Trophoblast cell (in vitro differentiated cells and primary cell): ENCODE measurements at regions not wholly inside any gene's neighbourhood (a gene's known extent, or its start where the extent isn't known, plus 50 kb on each side); places are given as distances from the start of the nearest gene placed in this dataset.

Source experiments
- DNase-seq, 2 donors: peaks; one replicate each; pipeline ENCODE4 v3.0.0-alpha.2; 2016
- H2AFZ ChIP-seq: 2 replicates; pipeline ENCODE4 v1.6.1; 2013; ENCODE audit warnings: low read length, moderate library complexity, mild to moderate bottlenecking; ENCODE audit not compliant: insufficient read depth, poor library complexity
- H2AK5ac ChIP-seq: 2 replicates; pipeline ENCODE4 v1.6.1; 2013; ENCODE audit warnings: mild to moderate bottlenecking, low read length
- H2BK120ac ChIP-seq: 2 replicates; pipeline ENCODE4 v1.6.1; 2013; ENCODE audit warnings: low read length, mild to moderate bottlenecking, moderate library complexity; ENCODE audit not compliant: insufficient read depth, poor library complexity
- H2BK12ac ChIP-seq: 2 replicates; pipeline ENCODE4 v1.6.1; 2013; ENCODE audit warnings: mild to moderate bottlenecking, low read length, moderate library complexity
- H2BK5ac ChIP-seq: 2 replicates; pipeline ENCODE4 v1.6.1; 2013; ENCODE audit warnings: low read length, low read depth, moderate library complexity, mild to moderate bottlenecking; ENCODE audit not compliant: poor library complexity
- H3K14ac ChIP-seq: 2 replicates; pipeline ENCODE4 v1.6.1; 2013; ENCODE audit warnings: mild to moderate bottlenecking, low read length
- H3K18ac ChIP-seq: 2 replicates; pipeline ENCODE4 v1.6.1; 2013; ENCODE audit warnings: mild to moderate bottlenecking, low read length
- H3K23ac ChIP-seq: 2 replicates; pipeline ENCODE4 v1.6.1; 2013; ENCODE audit warnings: low read length
- H3K27ac ChIP-seq: 2 replicates; pipeline ENCODE4 v1.5.1; 2013; ENCODE audit warnings: low read depth, mild to moderate bottlenecking, inconsistent platforms, low read length, moderate library complexity
- H3K27me3 ChIP-seq: 2 replicates; pipeline ENCODE4 v1.6.1; 2013; ENCODE audit warnings: inconsistent platforms, mild to moderate bottlenecking, low read length, moderate library complexity; ENCODE audit not compliant: insufficient read depth
- H3K36me3 ChIP-seq, 2 experiments: 1 replicate in 1 of 2; 2 replicates in 1 of 2; pipeline ENCODE4 v1.6.1; 2013; ENCODE audit warnings: low read length in 2 of 2, mild to moderate bottlenecking in 2 of 2, moderate library complexity in 1 of 2; ENCODE audit not compliant: insufficient read depth in 2 of 2, control insufficient read depth in 1 of 2
- H3K4ac ChIP-seq: 2 replicates; pipeline ENCODE4 v1.6.1; 2013; ENCODE audit warnings: low read depth, mild to moderate bottlenecking, low read length, moderate library complexity
- H3K4me1 ChIP-seq, 2 experiments: 1 replicate in 1 of 2; 2 replicates in 1 of 2; pipeline ENCODE4 v1.6.1; 2013; ENCODE audit warnings: low read length in 2 of 2, mild to moderate bottlenecking in 2 of 2, moderate library complexity in 1 of 2; ENCODE audit not compliant: insufficient read depth in 2 of 2, control insufficient read depth in 1 of 2
- H3K4me2 ChIP-seq: 2 replicates; pipeline ENCODE4 v1.6.1; 2013; ENCODE audit warnings: inconsistent platforms, mild to moderate bottlenecking, low read length, moderate library complexity
- H3K4me3 ChIP-seq: 2 replicates; pipeline ENCODE4 v1.5.1; 2013; ENCODE audit warnings: mild to moderate bottlenecking, low read depth, low read length, inconsistent platforms
- H3K79me1 ChIP-seq: one replicate; pipeline ENCODE4 v1.6.1; 2013; ENCODE audit warnings: low read length
- H3K79me2 ChIP-seq: 2 replicates; pipeline ENCODE4 v1.6.1; 2013; ENCODE audit warnings: low read length, mild to moderate bottlenecking; ENCODE audit not compliant: control insufficient read depth, insufficient read depth, poor library complexity
- H3K9ac ChIP-seq: 2 replicates; pipeline ENCODE4 v1.6.1; 2013; ENCODE audit warnings: mild to moderate bottlenecking, low read length
- H3K9me3 ChIP-seq: 2 replicates; pipeline ENCODE4 v1.6.1; 2013; ENCODE audit warnings: low read depth, mild to moderate bottlenecking, control low read depth, inconsistent platforms, low read length; ENCODE audit not compliant: insufficient read depth
- H4K12ac ChIP-seq: 2 replicates; pipeline ENCODE4 v1.6.1; 2013; ENCODE audit warnings: low read depth, mild to moderate bottlenecking, low read length, moderate library complexity
- H4K8ac ChIP-seq: 2 replicates; pipeline ENCODE4 v1.6.1; 2013; ENCODE audit warnings: low read depth, mild to moderate bottlenecking, low read length, moderate library complexity
- H4K91ac ChIP-seq: one replicate; pipeline ENCODE4 v1.6.1; 2013; ENCODE audit warnings: low read depth, mild to moderate bottlenecking, low read length, moderate library complexity
- WGBS: extraction: QIAGEN DNeasy Blood & Tissue Kit; methylation state at CpG from one replicate; pipeline ENCODE4 v1.1.7; 2013; ENCODE audit warnings: missing lambda C conversion rate; ENCODE audit not compliant: insufficient read length, insufficient coverage; ENCODE audit errors: extremely low coverage; 5-methylcytosine and 5-hydroxymethylcytosine counted together

DNA sequence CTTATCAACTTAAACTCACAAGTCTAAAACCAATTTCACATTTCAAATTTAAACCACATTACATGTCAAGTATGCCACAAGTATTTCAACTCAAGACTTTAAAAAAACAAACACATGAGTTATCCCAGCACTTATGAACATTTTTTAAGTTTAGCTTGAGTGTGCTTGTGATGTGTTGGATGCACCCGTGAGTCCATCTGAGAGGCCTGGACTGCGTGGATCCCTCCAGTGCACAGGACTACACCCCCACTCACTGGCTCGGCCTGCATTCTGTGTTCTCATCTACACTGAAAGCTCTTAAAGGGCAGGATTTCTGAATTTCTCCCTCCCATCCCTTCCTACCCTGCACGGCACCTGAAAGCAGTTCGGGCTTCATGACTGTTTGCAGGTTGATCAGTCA, 128.8 kb upstream of the CD93 start:
- H3K4me1 ChIP-seq, result peaks cover 2% of the 10 kb centered on the region in 2 experiments
- no CpG with 5 or more reads among the region's 5 CpGs for WGBS
- no peak overlapping the region for H3K23ac ChIP-seq
- H3K79me1 ChIP-seq, result no peaks in the 10 kb centered on the region
- no peak overlapping the region for H3K9ac ChIP-seq
- H4K91ac ChIP-seq, result no peak overlapping the region
- H3K27ac ChIP-seq, result no peak overlapping the region
- no peak overlapping the region for H4K8ac ChIP-seq
- H3K18ac ChIP-seq, result no peak overlapping the region
- H3K36me3 ChIP-seq, result no peaks in the 10 kb centered on the region
- H2BK5ac ChIP-seq, result no peak overlapping the region
- H3K9me3 ChIP-seq, result no peaks in the 10 kb centered on the region
- H3K4ac ChIP-seq, result no peak overlapping the region
- H2AFZ ChIP-seq, result no peak overlapping the region
- no peak overlapping the region for H2AK5ac ChIP-seq
- no peak overlapping the region for H2BK12ac ChIP-seq
- no peaks in the 10 kb centered on the region for H3K79me2 ChIP-seq
- DNase-seq, result no peak
- H2BK120ac ChIP-seq, result no peak overlapping the region
- H4K12ac ChIP-seq, result no peak overlapping the region
- no peak overlapping the region for H3K4me2 ChIP-seq
- no peak overlapping the region for H3K14ac ChIP-seq
- no peak overlapping the region for H3K4me3 ChIP-seq
- H3K27me3 ChIP-seq, result no peaks in the 10 kb centered on the region

DNA sequence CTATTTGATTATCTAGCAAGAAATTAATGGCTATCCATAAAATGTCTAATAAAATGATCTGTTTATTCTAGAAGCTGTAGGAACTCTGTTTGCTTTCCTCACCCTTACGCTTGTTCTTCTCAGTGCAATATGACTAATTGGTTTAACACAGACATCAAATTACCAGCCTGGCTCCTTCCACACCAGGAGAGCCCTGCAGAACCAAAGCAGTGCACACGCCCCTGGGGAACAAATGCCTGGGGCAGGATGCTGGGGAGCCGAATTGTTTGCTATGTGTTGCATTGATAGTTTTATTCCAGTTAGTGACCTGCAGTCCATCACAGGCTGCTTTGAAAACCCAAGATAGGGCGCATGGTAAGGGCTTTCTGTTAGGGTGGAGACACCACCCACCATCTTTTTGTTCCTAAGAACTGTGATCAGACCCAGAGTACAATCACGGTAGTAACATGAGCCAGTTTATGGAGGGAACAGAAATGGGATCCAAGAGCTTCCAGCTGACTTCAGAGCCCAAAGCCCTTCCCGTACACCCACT, 126.4 kb upstream of the CD93 start:
- Histone ChIP-seq H3K27ac (no peak overlapping the region), H3K4me3 (no peak overlapping the region), H3K14ac (no peak overlapping the region)

DNA sequence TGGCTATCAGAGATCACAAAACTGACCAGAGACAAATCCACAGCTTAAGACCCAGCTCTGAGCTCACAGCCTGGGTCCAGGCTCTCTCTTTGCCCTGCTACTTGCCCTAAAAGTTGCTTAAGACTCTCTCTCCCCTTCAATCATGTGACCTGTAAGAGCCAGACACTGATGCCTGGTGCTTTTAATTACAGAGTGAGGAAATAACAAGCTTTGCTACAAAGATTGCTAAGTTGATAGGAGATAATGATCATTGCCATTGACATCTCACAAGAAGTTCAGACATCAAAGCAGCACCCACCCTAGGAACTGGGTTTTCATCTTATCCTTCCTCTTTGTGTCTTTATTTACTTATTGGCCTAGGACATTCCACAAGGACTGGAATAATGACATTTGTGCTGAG, 125.9 kb upstream of the CD93 start:
- Histone ChIP-seq H3K9me3 (no peaks in the 10 kb centered on the region), H3K27ac (no peak overlapping the region), H2AFZ (no peak overlapping the region), H2BK12ac (no peak overlapping the region), H3K4me3 (no peak overlapping the region), H2BK5ac (no peak overlapping the region), H3K4me1 (peaks cover 2% of the 10 kb centered on the region in 2 experiments), H3K9ac (no peak overlapping the region), H3K23ac (no peak overlapping the region), H4K12ac (no peak overlapping the region), H3K79me1 (no peaks in the 10 kb centered on the region), H3K4me2 (no peak overlapping the region), H3K4ac (no peak overlapping the region), H3K79me2 (no peaks in the 10 kb centered on the region), H4K91ac (no peak overlapping the region), H3K14ac (no peak overlapping the region), H2BK120ac (no peak overlapping the region), H3K36me3 (no peaks in the 10 kb centered on the region), H4K8ac (no peak overlapping the region), H3K27me3 (no peaks in the 10 kb centered on the region), H3K18ac (no peak overlapping the region), H2AK5ac (no peak overlapping the region)
- DNase-seq, result no peak

More for the DNA sequence above, 126.4 kb upstream of the CD93 start:
- H4K8ac ChIP-seq, result no peak overlapping the region
- H3K36me3 ChIP-seq, result no peaks in the 10 kb centered on the region
- no peak overlapping the region for H3K23ac ChIP-seq
- H4K12ac ChIP-seq, result no peak overlapping the region
- no peak overlapping the region for H2BK120ac ChIP-seq
- H3K79me2 ChIP-seq, result no peaks in the 10 kb centered on the region
- no peak overlapping the region for H3K4ac ChIP-seq
- H2AFZ ChIP-seq, result no peak overlapping the region
- WGBS, result no CpG with 5 or more reads among the region's 6 CpGs
- H3K9ac ChIP-seq, result no peak overlapping the region
- no peaks in the 10 kb centered on the region for H3K27me3 ChIP-seq
- no peak overlapping the region for H2AK5ac ChIP-seq
- no peaks in the 10 kb centered on the region for H3K79me1 ChIP-seq
- peaks cover 2% of the 10 kb centered on the region in 2 experiments for H3K4me1 ChIP-seq
- no peak overlapping the region for H2BK12ac ChIP-seq
- H2BK5ac ChIP-seq, result no peak overlapping the region
- no peak overlapping the region for H3K18ac ChIP-seq
- no peak for DNase-seq
- no peak overlapping the region for H4K91ac ChIP-seq
- H3K4me2 ChIP-seq, result no peak overlapping the region
- H3K9me3 ChIP-seq, result no peaks in the 10 kb centered on the region

DNA sequence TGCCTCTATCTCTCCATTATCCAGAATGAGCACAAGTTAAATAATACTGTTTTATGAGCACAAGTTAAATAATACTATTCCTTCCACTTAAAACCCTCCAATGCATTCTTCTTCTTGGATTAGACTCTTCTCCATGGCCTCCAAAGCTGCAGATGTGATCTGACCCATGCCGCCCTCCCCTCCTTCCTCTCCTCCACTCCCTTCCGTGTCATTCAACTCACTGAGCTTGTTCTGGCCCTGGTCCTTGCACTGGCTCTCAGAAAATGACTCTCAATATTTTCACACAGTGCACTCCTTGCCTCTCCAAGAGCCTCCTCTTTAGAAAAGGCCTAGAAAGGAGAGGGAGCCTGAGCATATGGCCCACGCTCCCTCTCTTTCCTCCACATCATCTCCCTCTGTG, 125.0 kb upstream of the CD93 start:
- no peak overlapping the region for H2BK12ac ChIP-seq
- no peak overlapping the region for H2AK5ac ChIP-seq
- no peak overlapping the region for H3K27ac ChIP-seq
- H3K4me1 ChIP-seq, result peaks cover 2% of the 10 kb centered on the region in 2 experiments
- H4K8ac ChIP-seq, result no peak overlapping the region
- no peaks in the 10 kb centered on the region for H3K27me3 ChIP-seq
- H3K23ac ChIP-seq, result no peak overlapping the region
- no peaks in the 10 kb centered on the region for H3K79me2 ChIP-seq
- no peak overlapping the region for H2AFZ ChIP-seq
- no peak overlapping the region for H3K9ac ChIP-seq
- no peak overlapping the region for H3K18ac ChIP-seq
- H3K4me2 ChIP-seq, result no peak overlapping the region
- H3K14ac ChIP-seq, result no peak overlapping the region
- no peak overlapping the region for H2BK5ac ChIP-seq
- no peaks in the 10 kb centered on the region for H3K9me3 ChIP-seq
- H3K4ac ChIP-seq, result no peak overlapping the region
- H2BK120ac ChIP-seq, result no peak overlapping the region
- H4K12ac ChIP-seq, result no peak overlapping the region
- H3K79me1 ChIP-seq, result no peaks in the 10 kb centered on the region
- no CpG with 5 or more reads among the region's 3 CpGs for WGBS
- H3K36me3 ChIP-seq, result no peaks in the 10 kb centered on the region
- no peak overlapping the region for H4K91ac ChIP-seq
- H3K4me3 ChIP-seq, result no peak overlapping the region
- DNase-seq, result no peak
